Thymus (tissue), 11 donors: ENCODE measurements at regions not wholly inside any gene's neighbourhood (a gene's known extent, or its start where the extent isn't known, plus 50 kb on each side); places are given as distances from the start of the nearest gene placed in this dataset.
"Not testable (repeated sequence)": the region's sequence is repeated elsewhere in the genome, so short reads cannot be mapped to it uniquely, and the experiment has no call there.

Experiments
- DNase-seq, 9 donors: peaks; one replicate each; pipeline ENCODE4 v3.0.0-alpha.2; 2013; ENCODE audit warnings: low spot score in 9 of 9, low read depth in 6 of 9, missing footprints in 1 of 9
- H3K27ac ChIP-seq, 2 donors: one replicate each; pipeline ENCODE4 v1.5.1; 2013; ENCODE audit warnings: control low read depth in 1 of 2, low read depth in 1 of 2, low read length in 1 of 2, mild to moderate bottlenecking in 1 of 2, moderate library complexity in 1 of 2
- H3K27me3 ChIP-seq, 2 donors: one replicate each; pipeline ENCODE4 v1.5.1; 2013; ENCODE audit warnings: low read length in 1 of 2; ENCODE audit not compliant: control insufficient read depth in 2 of 2, insufficient read depth in 1 of 2
- H3K36me3 ChIP-seq, 2 donors: one replicate each; pipeline ENCODE4 v1.5.1; 2013; ENCODE audit warnings: low read length in 1 of 2, mild to moderate bottlenecking in 1 of 2, moderate library complexity in 1 of 2; ENCODE audit not compliant: control insufficient read depth in 2 of 2, insufficient read depth in 2 of 2
- H3K4me1 ChIP-seq, 2 donors: one replicate each; pipeline ENCODE4 v1.5.1; 2013; ENCODE audit warnings: low read length in 2 of 2; ENCODE audit not compliant: control insufficient read depth in 2 of 2, insufficient read depth in 2 of 2
- H3K4me3 ChIP-seq, 2 donors: one replicate each; pipeline ENCODE4 v1.5.1; 2013; ENCODE audit warnings: low read length in 2 of 2, control low read depth in 1 of 2, mild to moderate bottlenecking in 1 of 2
- H3K9me3 ChIP-seq, 2 donors: one replicate each; pipeline ENCODE4 v1.5.1; 2013; ENCODE audit warnings: low read length in 1 of 2, mild to moderate bottlenecking in 1 of 2; ENCODE audit not compliant: control insufficient read depth in 2 of 2, insufficient read depth in 1 of 2
- WGBS: extraction: QIAGEN DNeasy Blood & Tissue Kit; methylation state at CpG from one replicate; pipeline ENCODE4 v1.1.7; 2013; 5-methylcytosine and 5-hydroxymethylcytosine counted together
- donor health status: healthy.

GRCh38 chr4:124070688-124071484, 641.6 kb downstream of the ANKRD50 start:
- H3K27me3 ChIP-seq = no peaks in the 10 kb centered on the region

GRCh38 chr4:124075276-124075675, 637.3 kb downstream of the ANKRD50 start:
- not testable (repeated sequence) for H3K9me3 ChIP-seq, DNase-seq, H3K4me3 ChIP-seq, H3K4me1 ChIP-seq, H3K27me3 ChIP-seq, H3K27ac ChIP-seq, H3K36me3 ChIP-seq
- 94% methylated on average over 2 of the region's 2 CpGs for WGBS

More at GRCh38 chr4:124070688-124071484, 641.6 kb downstream of the ANKRD50 start:
- 96% methylated on average over 3 of the region's 3 CpGs for WGBS
- H3K4me1 ChIP-seq = no peaks in the 10 kb centered on the region
- DNase-seq = no peak
- H3K9me3 ChIP-seq = peaks cover 0 to 8% of the 10 kb centered on the region in 2 donors
- H3K36me3 ChIP-seq = no peaks in the 10 kb centered on the region
- H3K4me3 ChIP-seq = no peak overlapping the region
- no peak overlapping the region for H3K27ac ChIP-seq

DNA sequence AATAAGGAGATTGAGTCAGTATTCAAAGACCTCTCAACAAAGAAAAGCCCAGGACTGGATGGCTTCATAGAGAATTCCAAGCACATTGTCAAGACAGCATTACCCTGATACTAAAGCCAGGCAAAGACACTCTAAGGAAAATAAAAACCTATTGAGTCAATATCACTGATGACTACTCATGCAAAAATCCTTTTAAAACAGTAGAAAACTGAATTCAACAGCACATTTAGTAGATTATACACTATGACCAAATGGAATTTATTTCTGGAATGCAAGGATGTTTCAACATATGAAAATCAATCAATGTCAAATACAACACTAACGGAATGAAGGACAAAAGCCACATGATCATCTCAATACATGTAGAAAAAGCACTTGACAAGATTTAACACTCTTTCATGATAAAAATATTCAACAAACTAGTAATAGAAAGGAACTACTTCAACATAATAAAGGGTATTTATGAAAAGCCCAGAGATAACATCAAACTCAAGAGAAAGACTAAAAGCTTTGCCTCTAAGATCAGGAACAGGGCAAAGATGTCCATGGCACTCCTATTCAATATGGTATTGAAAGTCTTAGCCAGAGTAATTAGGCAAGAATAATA, 633.3 kb downstream of the ANKRD50 start:
- DNase-seq = no peak
- 98% methylated on average over 1 of the region's 1 CpG for WGBS

DNA sequence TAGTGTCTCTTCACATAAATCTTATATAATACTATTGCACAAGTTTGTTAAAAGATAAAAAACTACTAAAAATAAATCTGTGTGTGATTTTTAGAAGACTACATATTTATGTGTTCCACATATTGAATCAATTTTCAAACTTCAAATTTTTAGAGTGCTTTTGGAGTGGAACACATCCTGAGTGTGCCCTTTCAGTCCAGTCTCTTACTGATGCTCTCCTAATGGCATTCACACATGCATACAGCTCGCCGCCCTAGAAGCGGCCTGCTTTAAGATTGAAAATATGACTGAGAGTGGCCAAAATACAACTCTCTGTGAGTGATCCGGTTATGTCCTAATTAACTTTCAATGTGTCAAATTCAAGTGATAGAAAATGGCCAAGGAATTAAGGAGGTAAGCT, 628.8 kb downstream of the ANKRD50 start:
- H3K27me3 ChIP-seq = no peaks in the 10 kb centered on the region
- no peak for DNase-seq
- H3K4me1 ChIP-seq = no peaks in the 10 kb centered on the region
- no peak overlapping the region for H3K27ac ChIP-seq
- WGBS = 63% methylated on average over 4 of the region's 4 CpGs
- no peak overlapping the region for H3K4me3 ChIP-seq
- no peaks in the 10 kb centered on the region for H3K36me3 ChIP-seq
- H3K9me3 ChIP-seq = no peaks in the 10 kb centered on the region

More for the DNA sequence above, 633.3 kb downstream of the ANKRD50 start:
- no peaks in the 10 kb centered on the region for H3K36me3 ChIP-seq
- no peaks in the 10 kb centered on the region for H3K4me1 ChIP-seq
- no peaks in the 10 kb centered on the region for H3K27me3 ChIP-seq
- no peak overlapping the region for H3K27ac ChIP-seq
- H3K4me3 ChIP-seq = no peak overlapping the region
- no peaks in the 10 kb centered on the region for H3K9me3 ChIP-seq

- H3K27ac ChIP-seq = no peak overlapping the region
- DNase-seq = no peak
Observed at GRCh38 chr4:124085561-124086180, 626.9 kb downstream of the ANKRD50 start.

DNA sequence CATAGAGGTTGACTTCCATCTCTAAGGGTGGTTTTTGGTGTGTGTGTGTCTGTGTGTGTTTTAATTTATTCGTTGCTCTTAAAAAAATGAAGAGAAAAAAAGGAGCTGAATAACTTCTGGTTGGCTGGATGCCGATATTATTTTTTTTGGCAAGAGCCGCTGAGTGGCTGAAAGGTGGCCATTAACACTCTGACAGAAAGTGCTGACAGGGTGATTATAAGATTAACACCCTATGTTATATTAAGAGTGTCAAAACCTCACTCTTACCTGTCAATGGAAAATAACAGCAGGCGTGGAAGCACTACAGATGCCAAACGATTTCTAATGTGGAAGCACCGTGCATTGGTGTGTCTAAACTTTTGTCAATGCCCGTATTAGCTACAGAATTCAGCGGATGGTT, 622.5 kb downstream of the ANKRD50 start:
- Histone ChIP-seq H3K36me3 (no peaks in the 10 kb centered on the region), H3K27ac (no peak overlapping the region), H3K27me3 (no peaks in the 10 kb centered on the region), H3K4me1 (no peaks in the 10 kb centered on the region), H3K9me3 (no peaks in the 10 kb centered on the region), H3K4me3 (no peak overlapping the region)
- DNase-seq = no peak
- 93% methylated on average over 8 of the region's 8 CpGs for WGBS

More at GRCh38 chr4:124085561-124086180, 626.9 kb downstream of the ANKRD50 start:
- Histone ChIP-seq H3K4me1 (no peaks in the 10 kb centered on the region), H3K4me3 (no peak overlapping the region), H3K9me3 (no peaks in the 10 kb centered on the region), H3K27me3 (no peaks in the 10 kb centered on the region), H3K36me3 (no peaks in the 10 kb centered on the region)
- whole genome bisulfite sequencing = 66% methylated on average over 3 of the region's 3 CpGs

DNA sequence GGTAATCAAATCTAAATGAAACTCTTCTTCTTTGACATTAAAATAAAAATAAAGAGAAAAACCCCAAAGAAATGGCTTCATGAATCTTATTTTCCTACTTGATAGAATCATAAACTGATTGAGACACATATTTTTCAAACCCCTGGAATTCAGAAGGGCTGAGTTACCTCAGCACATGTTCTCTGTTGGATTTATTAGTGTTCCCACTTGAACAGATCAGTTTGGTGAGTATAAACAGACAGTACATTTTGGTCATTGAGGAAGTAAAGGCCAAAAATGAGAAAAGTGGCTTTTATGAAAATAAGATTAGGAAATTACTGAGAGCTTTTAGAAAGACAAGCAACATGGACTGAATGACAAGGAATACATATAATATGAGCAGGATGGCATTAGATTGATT, 620.4 kb downstream of the ANKRD50 start:
- Histone ChIP-seq H3K9me3 (no peaks in the 10 kb centered on the region), H3K27ac (no peak overlapping the region), H3K36me3 (no peaks in the 10 kb centered on the region), H3K4me1 (no peaks in the 10 kb centered on the region), H3K4me3 (no peak overlapping the region), H3K27me3 (no peaks in the 10 kb centered on the region)
- no peak for DNase-seq

DNA sequence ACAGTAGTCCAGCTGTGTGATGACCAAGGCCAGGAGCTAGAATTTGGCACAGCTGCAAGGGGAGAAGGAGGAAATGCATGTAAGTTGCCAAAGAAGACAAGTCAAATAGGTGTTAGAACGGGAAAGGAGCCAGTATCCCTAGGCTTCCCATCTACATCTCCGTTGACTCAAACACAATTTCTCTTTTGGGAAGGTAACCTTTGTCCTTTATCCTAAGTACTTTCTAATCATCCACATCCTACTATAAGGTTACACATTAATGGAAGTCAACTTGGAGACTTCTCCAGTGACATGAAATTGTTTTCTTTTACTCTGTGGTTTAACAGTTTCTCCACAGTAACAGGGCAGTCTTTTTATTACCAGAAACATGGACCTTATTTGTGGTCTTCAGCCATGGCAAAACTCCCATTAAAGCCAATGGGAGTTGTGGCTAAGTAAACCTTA, 620.0 kb downstream of the ANKRD50 start:
- WGBS = 96% methylated on average over 2 of the region's 2 CpGs

DNA sequence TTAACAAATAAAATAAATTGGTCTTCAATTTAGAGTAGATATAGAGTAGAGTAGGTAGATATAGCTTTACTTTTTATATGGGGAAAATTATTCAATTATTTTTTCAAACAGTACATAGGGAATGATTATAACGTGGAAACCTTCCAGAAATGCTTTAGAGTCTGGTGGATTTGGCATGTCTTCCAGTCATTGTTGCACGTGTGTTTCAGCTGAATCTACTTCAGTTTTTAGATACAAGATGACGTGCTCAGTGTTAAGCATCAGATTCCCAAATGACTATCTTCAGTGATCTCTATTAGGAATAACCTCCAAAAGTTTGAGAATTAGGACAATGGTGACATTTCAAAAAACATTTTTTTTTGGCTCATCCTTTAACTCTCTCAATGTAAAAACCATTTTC, 616.9 kb downstream of the ANKRD50 start:
- Histone ChIP-seq H3K9me3 (no peaks in the 10 kb centered on the region), H3K4me3 (no peak overlapping the region), H3K27me3 (no peaks in the 10 kb centered on the region), H3K27ac (no peak overlapping the region), H3K4me1 (no peaks in the 10 kb centered on the region), H3K36me3 (no peaks in the 10 kb centered on the region)
- 91% methylated on average over 3 of the region's 3 CpGs for WGBS
- no peak for DNase-seq

More for the DNA sequence above, 620.0 kb downstream of the ANKRD50 start:
- no peak for DNase-seq
- Histone ChIP-seq H3K4me3 (no peak overlapping the region), H3K27me3 (no peaks in the 10 kb centered on the region), H3K9me3 (no peaks in the 10 kb centered on the region), H3K27ac (no peak overlapping the region), H3K36me3 (no peaks in the 10 kb centered on the region), H3K4me1 (no peaks in the 10 kb centered on the region)
